ENCODE measurements at regions not wholly inside any gene's neighbourhood (a gene's known extent, or its start where the extent isn't known, plus 50 kb on each side); places are given as distances from the start of the nearest gene placed in this dataset.
"Not testable (repeated sequence)": the region's sequence is repeated elsewhere in the genome, so short reads cannot be mapped to it uniquely, and the experiment has no call there.

DNA sequence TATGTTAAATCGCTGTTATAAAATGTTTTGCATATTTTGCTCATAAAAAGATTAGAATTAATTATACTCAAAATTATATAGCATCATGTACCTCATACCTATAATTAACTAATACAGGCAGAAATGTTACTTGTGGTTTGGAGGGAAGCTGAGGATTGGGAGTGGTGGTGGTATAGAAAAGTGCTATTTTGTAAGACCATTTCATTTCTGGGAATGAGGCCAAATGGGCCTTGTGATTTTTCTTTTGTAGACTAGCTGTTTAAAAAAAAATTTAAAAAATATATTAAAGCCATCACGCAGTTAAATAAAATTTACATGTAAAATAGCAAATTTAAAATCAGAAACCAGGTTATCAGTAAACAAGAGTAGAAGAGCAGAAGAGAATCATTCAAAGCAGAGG lies 560.8 kb upstream of the FAM98A start:
- H3K36me3 Mint-ChIP-seq (ENCODE audit: low read depth): no peaks in the 10 kb centered on the region
- no peaks in the 10 kb centered on the region for H3K4me1 Mint-ChIP-seq (ENCODE audit: low read depth)
- intact Hi-C loops (cut with micrococcal nuclease): no loop called here
- no peaks in the 10 kb centered on the region for H3K9me3 Mint-ChIP-seq
- H3K27ac Mint-ChIP-seq: no peak overlapping the region
- H3K4me3 Mint-ChIP-seq: no peak overlapping the region
- no peaks in the 10 kb centered on the region for H3K27me3 Mint-ChIP-seq

DNA sequence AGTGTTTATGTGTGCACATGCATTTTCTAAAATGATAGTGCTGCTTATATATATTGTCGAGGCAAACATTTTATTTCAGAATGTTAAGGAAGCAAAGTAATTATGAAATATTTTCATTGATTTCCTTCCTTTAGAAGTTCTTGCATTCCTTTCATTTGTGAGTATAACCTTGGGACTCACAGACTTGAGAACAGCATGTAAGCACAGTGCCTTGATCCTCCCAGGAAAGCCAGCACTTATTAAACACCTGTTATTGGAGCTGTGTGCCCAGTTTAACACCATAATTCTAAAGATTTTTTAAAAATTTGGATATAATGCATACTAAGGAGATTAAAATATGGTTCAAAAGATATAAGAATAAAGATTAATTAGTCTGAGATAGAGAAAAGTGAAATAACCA lies 554.4 kb upstream of the FAM98A start:
- Mint-ChIP-seq H3K27ac (no peak overlapping the region), H3K27me3 (no peaks in the 10 kb centered on the region), H3K4me3 (no peak overlapping the region), H3K9me3 (peaks cover 12% of the 10 kb centered on the region), H3K4me1 (ENCODE audit: low read depth) (no peaks in the 10 kb centered on the region), H3K36me3 (ENCODE audit: low read depth) (no peaks in the 10 kb centered on the region)
- intact Hi-C loops (cut with micrococcal nuclease): no loop called here

DNA sequence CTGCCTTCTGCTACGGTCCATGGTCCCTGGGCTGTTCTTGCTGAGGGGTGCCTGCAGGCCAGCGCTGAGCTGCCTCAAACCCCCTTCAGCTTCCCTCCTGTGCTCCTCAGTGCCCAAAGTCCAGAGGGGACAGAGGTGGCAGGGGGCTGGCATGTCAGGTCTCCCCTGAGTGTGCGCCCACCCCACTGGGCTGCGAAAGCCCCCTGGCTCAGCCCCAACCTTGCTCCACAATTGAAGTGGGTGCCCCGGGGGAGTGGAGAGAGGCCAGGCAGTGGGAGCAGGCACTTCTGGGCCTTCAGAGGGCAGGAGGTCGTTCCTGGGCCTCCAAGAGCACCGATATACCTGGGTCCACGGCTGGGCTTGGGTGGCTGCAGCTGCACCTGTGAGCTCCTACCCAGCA lies 548.7 kb upstream of the FAM98A start:
- no peaks in the 10 kb centered on the region for H3K27me3 Mint-ChIP-seq
- H3K36me3 Mint-ChIP-seq (ENCODE audit: low read depth): no peaks in the 10 kb centered on the region
- peaks cover 42% of the 10 kb centered on the region for H3K9me3 Mint-ChIP-seq
- no peaks in the 10 kb centered on the region for H3K4me1 Mint-ChIP-seq (ENCODE audit: low read depth)
- intact Hi-C loops (cut with micrococcal nuclease): no loop called here
- no peak overlapping the region for H3K27ac Mint-ChIP-seq
- H3K4me3 Mint-ChIP-seq: no peak overlapping the region

DNA sequence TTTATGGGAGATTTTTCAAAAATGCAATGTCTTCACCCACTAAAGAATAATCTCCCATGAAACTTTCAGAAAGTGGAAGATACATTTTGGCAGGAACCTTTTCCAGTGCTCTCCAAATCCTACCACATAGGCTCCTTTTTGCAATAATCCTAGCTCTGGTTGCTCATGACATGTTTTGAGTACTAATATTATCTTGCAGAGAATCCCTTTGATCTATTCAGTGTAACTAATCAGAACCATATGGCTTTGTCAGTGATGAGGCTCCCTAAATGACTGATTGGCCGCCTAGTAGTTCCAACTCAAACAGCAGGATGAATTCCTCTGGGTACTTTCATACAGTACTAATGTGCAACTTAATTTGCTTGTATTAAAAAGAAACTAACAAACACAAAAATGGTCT lies 544.0 kb upstream of the FAM98A start:
- no peaks in the 10 kb centered on the region for H3K27me3 Mint-ChIP-seq
- no peak overlapping the region for H3K27ac Mint-ChIP-seq
- H3K9me3 Mint-ChIP-seq: peaks cover 40% of the 10 kb centered on the region
- H3K4me3 Mint-ChIP-seq: no peak overlapping the region
- no peaks in the 10 kb centered on the region for H3K4me1 Mint-ChIP-seq (ENCODE audit: low read depth)
- no peaks in the 10 kb centered on the region for H3K36me3 Mint-ChIP-seq (ENCODE audit: low read depth)
- intact Hi-C loops (cut with micrococcal nuclease): no loop called here

DNA sequence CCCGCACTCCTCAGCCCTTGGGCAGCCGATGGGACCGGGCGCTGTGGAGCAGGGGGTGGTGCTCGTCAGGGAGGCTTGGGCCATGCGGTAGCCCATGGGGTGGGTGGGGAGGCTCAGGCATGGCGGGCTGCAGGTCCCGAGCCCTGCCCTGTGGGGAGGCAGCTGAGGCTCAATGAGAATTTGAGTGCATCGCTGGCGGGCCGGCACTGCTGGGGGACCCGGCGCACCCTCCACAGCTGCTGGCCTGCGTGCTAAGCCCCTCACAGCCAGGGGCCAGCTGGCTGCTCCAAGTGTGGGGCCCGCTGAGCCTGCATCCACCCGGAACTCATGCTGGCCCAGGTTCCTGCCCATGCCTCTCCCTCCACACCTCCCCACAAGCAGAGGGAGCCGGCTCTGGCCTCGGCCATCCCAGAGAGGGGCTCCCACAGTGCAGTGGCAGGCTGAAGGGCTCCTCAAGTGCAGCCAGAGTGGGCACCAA lies 543.5 kb upstream of the FAM98A start:
- H3K27ac Mint-ChIP-seq; H3K36me3 Mint-ChIP-seq (ENCODE audit: low read depth); H3K4me1 Mint-ChIP-seq (ENCODE audit: low read depth); H3K27me3 Mint-ChIP-seq; H3K4me3 Mint-ChIP-seq; intact Hi-C loops (cut with micrococcal nuclease): not testable (repeated sequence)
- H3K9me3 Mint-ChIP-seq: peaks cover 34% of the 10 kb centered on the region

DNA sequence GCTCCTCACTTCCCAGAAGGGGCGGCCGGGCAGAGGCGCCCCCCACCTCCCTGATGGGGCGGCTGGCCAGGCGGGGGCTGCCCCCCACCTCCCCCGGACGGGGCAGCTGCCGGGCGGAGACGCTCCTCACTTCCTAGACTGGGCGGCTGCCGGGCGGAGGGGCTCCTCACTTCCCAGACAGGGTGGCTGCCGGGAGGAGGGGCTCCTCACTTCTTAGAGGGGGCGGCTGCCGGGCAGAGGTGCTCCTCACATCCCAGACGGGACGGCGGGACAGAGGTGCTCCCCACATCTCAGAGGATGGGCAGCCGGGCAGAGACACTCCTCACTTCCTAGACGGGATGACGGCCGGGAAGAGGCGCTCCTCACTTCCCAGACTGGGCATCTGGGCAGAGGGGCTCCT lies 534.0 kb upstream of the FAM98A start:
- intact Hi-C loops (cut with micrococcal nuclease); H3K27me3 Mint-ChIP-seq; H3K27ac Mint-ChIP-seq; H3K4me3 Mint-ChIP-seq; H3K36me3 Mint-ChIP-seq (ENCODE audit: low read depth); H3K4me1 Mint-ChIP-seq (ENCODE audit: low read depth): not testable (repeated sequence)
- H3K9me3 Mint-ChIP-seq: peaks cover 17% of the 10 kb centered on the region

DNA sequence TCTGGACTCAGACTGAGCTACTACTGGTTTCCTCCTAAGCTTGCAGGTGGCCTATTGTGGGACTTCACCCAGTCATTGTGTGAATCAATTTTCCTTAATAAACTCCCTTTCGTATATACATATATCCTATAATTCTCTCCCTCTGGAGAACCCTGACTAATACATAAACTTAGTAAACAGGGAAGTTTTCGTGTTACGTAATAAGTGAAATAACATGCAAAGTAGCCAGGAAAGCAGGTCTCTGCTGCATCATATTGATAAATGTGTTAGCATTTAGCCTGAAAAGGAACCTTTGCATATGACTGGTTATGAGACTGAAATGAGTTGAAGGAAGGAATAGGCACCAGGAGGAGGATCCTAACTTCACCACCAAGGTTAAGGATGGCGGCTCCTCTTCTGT lies 527.2 kb upstream of the FAM98A start:
- H3K4me3 Mint-ChIP-seq: no peak overlapping the region
- no peaks in the 10 kb centered on the region for H3K36me3 Mint-ChIP-seq (ENCODE audit: low read depth)
- H3K9me3 Mint-ChIP-seq: peaks cover 6% of the 10 kb centered on the region
- H3K4me1 Mint-ChIP-seq (ENCODE audit: low read depth): no peaks in the 10 kb centered on the region
- H3K27me3 Mint-ChIP-seq: no peaks in the 10 kb centered on the region
- intact Hi-C loops (cut with micrococcal nuclease): no loop called here
- H3K27ac Mint-ChIP-seq: no peak overlapping the region

DNA sequence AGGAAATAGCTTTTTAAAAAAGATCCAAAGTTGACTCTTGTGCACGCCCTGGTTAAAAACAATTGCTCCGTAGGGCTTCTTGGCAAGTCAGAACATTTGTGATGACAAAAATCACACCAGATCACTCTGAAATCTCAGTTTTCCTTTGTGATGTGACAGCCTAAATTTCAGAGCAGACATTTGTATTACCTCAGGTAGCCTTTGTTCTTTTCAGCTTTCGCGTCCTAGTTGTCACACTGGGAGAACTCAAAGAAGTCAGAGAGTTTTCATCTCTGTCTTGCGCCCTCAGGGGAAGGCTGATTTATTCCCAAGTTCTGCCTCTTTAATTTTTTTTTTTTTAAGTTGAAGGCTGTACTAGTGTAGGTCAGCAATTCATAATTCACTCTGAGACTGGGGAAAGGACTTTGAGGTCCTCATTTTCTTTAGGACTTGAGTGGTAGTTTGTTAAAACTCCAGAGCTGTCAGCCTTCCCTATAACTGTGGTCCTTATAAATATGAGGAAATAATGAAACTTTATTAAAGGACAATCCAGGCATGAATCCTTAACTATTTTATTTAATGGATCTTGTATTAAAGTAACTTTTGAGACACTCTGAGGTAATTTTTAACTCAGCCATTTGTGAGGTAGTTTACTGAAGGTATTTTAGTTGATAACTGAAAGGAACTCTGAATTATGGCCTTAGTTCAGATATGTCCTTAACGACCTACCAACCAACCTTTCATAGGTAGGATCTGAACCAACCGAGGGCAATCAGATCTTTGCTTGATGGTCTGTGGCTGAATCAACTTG lies 525.1 kb upstream of the FAM98A start:
- H3K36me3 Mint-ChIP-seq (ENCODE audit: low read depth): no peaks in the 10 kb centered on the region
- no peak overlapping the region for H3K4me3 Mint-ChIP-seq
- H3K27me3 Mint-ChIP-seq: no peaks in the 10 kb centered on the region
- no peaks in the 10 kb centered on the region for H3K4me1 Mint-ChIP-seq (ENCODE audit: low read depth)
- no peak overlapping the region for H3K27ac Mint-ChIP-seq
- intact Hi-C loops (cut with micrococcal nuclease): no loop called here
- H3K9me3 Mint-ChIP-seq: peaks cover 6% of the 10 kb centered on the region

DNA sequence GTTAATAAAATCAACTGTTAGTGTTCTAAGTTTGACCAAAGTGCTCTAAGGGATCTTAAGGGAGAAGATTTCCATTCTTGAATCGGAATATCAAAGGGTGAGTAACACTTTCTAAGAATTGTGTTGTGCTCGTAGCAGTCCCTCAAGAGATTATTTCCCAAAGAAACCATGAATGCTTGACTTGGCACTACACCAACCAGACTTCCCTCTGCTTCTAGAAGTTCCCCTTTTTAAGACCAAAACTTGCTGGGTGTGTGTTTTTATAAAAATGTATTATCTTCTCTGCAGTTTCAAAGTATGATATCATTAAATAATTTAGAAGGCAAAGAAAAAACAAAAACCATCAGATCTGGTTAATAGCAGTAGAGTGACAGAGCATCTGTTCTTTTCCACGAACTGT lies 522.0 kb upstream of the FAM98A start:
- intact Hi-C loops (cut with micrococcal nuclease): no loop called here
- Mint-ChIP-seq H3K4me1 (ENCODE audit: low read depth) (no peaks in the 10 kb centered on the region), H3K9me3 (no peaks in the 10 kb centered on the region), H3K27ac (no peak overlapping the region), H3K27me3 (no peaks in the 10 kb centered on the region), H3K36me3 (ENCODE audit: low read depth) (no peaks in the 10 kb centered on the region), H3K4me3 (no peak overlapping the region)

DNA sequence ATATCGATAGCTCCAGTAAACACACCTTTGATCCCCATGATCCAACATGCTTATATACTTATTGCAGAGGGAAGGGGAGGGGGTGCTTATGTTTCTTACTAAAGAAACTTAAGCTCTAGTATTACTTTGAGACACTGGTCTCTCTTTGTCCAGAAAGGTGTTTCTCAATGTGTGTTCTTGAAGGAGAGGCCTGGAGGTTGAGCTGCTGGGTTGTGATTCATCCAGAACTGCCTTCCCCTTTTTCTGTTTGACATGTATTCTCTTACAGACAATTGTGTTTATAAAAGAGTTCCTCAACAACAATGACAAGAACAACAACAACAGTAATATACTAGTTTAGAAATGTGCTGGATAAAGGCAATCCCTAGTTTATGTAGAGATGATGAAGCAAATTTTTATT lies 516.0 kb upstream of the FAM98A start:
- intact Hi-C loops (cut with micrococcal nuclease): no loop called here
- no peaks in the 10 kb centered on the region for H3K36me3 Mint-ChIP-seq (ENCODE audit: low read depth)
- no peak overlapping the region for H3K27ac Mint-ChIP-seq
- no peaks in the 10 kb centered on the region for H3K27me3 Mint-ChIP-seq
- no peak overlapping the region for H3K4me3 Mint-ChIP-seq
- no peaks in the 10 kb centered on the region for H3K4me1 Mint-ChIP-seq (ENCODE audit: low read depth)
- no peaks in the 10 kb centered on the region for H3K9me3 Mint-ChIP-seq

DNA sequence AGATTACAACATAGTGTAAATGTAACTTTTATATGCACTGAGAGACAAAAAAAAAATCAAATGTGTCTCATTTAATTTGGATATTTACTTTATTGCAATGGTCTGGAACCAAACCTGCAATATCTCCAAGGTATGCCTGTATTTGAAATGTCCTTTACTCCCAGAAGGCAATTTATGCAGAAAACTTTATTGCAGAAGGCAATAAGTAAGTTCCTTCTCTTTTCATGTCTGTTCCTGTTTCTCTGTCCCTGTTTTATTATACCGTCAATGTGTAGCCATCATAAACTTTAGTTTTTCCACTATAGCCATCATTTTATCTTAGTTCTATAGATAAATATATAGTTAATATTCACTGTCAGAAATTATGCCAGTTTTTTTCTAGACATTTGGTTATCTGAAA lies 513.1 kb upstream of the FAM98A start:
- Mint-ChIP-seq H3K4me3 (no peak overlapping the region), H3K4me1 (ENCODE audit: low read depth) (no peaks in the 10 kb centered on the region), H3K9me3 (no peaks in the 10 kb centered on the region), H3K36me3 (ENCODE audit: low read depth) (no peaks in the 10 kb centered on the region), H3K27ac (no peak overlapping the region), H3K27me3 (no peaks in the 10 kb centered on the region)
- intact Hi-C loops (cut with micrococcal nuclease): no loop called here

DNA sequence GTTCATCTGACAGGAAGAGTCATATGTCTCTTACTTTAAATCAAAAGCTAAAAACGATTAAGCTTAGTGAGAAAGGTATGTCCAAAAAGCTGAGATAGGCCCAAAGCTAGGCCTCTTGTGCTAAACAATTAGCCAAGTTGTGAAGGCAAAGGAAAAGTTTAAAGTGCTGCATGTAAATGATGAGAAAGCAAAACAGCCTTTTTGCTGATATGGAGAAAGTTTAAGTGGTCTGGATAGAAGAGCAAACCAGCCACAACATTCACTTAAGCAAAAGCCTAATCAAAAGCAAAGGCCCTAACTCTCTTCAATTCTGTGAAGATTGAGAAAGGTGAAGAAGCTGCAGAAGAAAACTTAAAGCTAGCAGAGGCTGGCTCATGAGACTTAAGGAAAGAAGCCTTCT lies 511.3 kb upstream of the FAM98A start:
- Mint-ChIP-seq H3K4me3 (no peak overlapping the region), H3K27me3 (no peaks in the 10 kb centered on the region), H3K9me3 (no peaks in the 10 kb centered on the region), H3K27ac (no peak overlapping the region), H3K36me3 (ENCODE audit: low read depth) (no peaks in the 10 kb centered on the region), H3K4me1 (ENCODE audit: low read depth) (no peaks in the 10 kb centered on the region)
- intact Hi-C loops (cut with micrococcal nuclease): no loop called here

DNA sequence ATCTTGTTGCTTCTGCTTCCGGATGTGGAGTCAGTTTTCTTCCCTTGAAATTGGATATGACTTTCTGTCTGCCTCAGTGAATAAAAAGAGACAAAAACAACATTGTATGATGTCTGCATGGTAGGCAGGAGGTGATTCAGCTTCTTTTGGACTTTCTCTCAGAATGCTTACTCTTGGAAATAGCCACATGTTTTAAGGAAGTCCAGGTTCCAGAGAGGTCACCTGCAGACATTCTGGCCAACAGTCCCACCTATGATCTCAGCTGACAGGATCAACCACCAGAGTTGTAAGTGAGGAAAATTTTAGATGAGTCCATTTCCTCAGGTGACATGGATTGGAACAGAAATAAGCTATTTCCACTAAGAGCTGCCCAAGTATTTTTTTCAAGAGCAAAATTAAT lies 508.7 kb upstream of the FAM98A start:
- Mint-ChIP-seq H3K4me1 (ENCODE audit: low read depth) (no peaks in the 10 kb centered on the region), H3K4me3 (no peak overlapping the region), H3K27ac (no peak overlapping the region), H3K36me3 (ENCODE audit: low read depth) (no peaks in the 10 kb centered on the region), H3K9me3 (no peaks in the 10 kb centered on the region), H3K27me3 (no peaks in the 10 kb centered on the region)
- intact Hi-C loops (cut with micrococcal nuclease): no loop called here

DNA sequence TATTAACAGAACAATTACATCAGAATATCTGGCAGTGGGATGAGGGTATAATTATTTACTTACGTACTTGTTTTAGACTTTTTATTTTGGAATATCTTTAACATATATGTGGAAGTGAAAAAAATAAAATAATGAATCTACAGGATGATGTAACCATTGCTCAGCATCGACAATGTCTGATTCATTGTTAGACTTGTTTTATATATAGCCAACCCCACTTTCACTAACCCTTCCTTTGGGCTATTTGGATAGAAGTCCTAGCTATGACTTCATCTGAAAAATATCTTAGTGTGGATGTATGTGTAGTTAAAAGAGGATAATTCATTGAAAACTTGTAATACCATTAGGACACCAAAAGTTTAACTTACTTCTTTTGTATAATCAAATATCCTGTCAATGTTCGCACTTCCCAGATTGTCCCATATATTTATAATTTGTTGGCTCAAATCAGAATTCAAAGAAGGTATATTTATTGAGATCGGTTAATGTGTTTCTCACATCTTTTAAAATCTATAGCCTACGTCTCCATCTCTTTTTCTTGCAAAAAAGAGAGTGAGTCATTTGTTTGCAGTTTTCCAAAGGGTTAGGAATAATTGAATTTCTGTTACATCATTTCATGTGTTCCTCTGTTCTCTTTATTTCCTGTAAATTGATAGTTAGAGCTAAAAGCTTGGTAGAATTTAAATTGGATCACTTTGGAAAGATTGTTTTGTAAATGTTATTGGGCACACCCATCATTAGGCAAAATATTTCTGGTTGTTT lies 506.1 kb upstream of the FAM98A start:
- intact Hi-C loops (cut with micrococcal nuclease): no loop called here
- Mint-ChIP-seq H3K36me3 (ENCODE audit: low read depth) (no peaks in the 10 kb centered on the region), H3K27ac (no peak overlapping the region), H3K4me1 (ENCODE audit: low read depth) (no peaks in the 10 kb centered on the region), H3K27me3 (no peaks in the 10 kb centered on the region), H3K4me3 (no peak overlapping the region), H3K9me3 (no peaks in the 10 kb centered on the region)

DNA sequence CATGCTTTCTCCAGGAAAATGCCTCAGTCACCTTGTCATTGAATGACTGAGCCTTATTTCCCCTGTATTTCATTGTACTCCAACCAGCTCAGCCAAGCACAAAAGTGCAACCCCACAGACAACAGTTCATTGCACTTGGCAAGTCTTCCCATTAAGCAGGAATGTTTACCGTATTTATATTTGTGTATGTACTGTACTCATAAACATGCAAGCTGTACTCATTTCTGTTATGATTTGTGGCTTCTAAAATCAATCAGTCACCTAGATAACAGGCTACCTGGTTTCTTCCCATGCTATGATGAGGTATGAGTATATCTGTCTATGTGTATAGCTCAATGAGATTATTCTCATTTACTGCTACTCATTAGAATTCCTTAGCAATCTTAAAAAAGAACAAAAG lies 505.5 kb upstream of the FAM98A start:
- Mint-ChIP-seq H3K9me3 (no peaks in the 10 kb centered on the region), H3K4me3 (no peak overlapping the region), H3K27me3 (no peaks in the 10 kb centered on the region), H3K27ac (no peak overlapping the region), H3K4me1 (ENCODE audit: low read depth) (no peaks in the 10 kb centered on the region), H3K36me3 (ENCODE audit: low read depth) (no peaks in the 10 kb centered on the region)
- intact Hi-C loops (cut with micrococcal nuclease): no loop called here

All from dendritic cell treated with granulocyte-macrophage colony-stimulating factor and Interleukin-4, amounts not matched to agents 40 ng/mL and 50 ng/mL, for 4 days (primary cell).